Stimulated activated CD4-positive, alpha-beta T cell treated with anti-CD3 and anti-CD28 coated beads, Interleukin-12 subunit alpha, Interleukin-12 subunit beta, amount 100 ng/mL, for 24 hours (primary cell): ENCODE measurements at regions not wholly inside any gene's neighbourhood (a gene's known extent, or its start where the extent isn't known, plus 50 kb on each side); places are given as distances from the start of the nearest gene placed in this dataset.

Experiments
- DNase-seq, 2 experiments: peaks; one replicate each; pipeline ENCODE4 v3.0.0-alpha.2; 2020; ENCODE audit warnings: low read depth in 2 of 2

DNA sequence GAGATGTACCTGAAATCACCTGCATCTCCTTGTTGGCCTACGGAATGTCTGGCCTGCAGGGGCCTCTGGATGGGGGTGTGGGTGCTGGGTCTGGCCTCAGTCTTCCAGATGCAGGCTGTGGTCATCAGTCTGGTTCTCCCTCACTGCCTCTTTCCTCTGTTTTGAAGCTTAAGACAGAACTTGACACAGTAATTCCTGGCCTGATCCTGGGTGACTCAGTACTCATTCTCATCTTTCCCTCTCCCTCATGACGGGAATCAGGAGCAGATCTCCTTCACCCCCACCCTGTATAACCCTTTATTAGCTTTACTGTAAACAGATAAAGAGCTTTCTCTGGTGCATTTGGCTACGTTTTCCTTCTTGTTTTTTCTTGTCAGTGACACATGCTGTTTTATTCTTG is 89.3 kb upstream of the ADAMTS16 start:
- DNase-seq = no peak

DNA sequence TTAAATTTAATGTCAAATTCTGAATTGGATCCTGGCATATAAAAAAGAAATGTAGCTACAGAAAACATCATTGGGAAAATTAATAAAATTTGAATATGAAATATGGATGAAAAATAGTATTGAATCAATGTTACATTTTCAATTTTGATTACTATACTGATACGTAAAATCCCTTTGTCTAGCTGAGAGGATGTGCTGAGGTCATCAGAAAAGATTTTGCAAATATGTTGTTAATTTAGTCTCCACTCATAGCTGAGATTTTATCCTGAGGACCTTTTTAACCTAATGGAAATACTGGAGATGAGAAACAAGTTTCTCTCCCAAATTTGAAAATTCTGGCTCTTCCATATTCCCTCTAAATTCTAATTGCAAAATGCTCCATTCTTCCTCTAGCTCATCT is 84.4 kb upstream of the ADAMTS16 start:
- no peak for DNase-seq

GRCh38 chr5:5061836-5062235 is 78.3 kb upstream of the ADAMTS16 start:
- DNase-seq = no peak

DNA sequence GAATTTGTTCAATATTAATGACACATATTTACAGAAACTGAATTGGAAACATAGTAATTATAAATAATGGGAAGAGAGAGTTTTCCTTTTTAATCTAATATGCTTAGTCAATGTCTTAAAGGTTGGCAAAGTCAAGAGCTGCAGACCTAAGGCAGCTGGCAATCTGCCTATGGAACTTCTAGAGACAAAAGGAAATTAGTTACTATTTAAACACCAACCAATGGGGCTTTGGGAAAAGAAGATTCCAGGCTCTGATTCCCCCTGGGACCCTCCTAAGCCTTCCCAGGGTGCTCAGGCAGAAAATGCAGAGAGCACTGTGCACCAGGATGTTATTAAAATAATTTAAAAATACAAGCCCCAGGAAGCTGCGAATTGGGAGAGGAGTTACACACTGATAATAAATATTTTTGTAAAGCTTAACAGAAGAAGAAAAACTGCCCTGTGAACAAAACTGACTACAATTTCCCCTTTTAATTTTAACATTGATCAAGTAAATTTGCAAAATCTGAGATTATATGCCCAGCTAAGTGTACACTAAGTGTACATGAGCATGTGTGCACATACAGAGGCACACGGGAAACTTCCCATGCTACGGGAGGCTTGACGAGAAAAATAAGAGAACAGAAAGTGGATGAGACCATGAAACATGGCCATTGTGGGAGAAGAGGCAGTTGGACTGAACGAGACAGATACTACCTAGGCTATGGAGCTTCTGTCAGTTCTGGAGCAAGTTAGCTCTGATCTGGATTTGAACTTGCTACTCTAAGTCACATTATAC is 77.4 kb upstream of the ADAMTS16 start:
- no peak for DNase-seq

- no peak for DNase-seq
These were observed 76.6 kb upstream of the ADAMTS16 start for GRCh38 chr5:5063533-5063953.

DNA sequence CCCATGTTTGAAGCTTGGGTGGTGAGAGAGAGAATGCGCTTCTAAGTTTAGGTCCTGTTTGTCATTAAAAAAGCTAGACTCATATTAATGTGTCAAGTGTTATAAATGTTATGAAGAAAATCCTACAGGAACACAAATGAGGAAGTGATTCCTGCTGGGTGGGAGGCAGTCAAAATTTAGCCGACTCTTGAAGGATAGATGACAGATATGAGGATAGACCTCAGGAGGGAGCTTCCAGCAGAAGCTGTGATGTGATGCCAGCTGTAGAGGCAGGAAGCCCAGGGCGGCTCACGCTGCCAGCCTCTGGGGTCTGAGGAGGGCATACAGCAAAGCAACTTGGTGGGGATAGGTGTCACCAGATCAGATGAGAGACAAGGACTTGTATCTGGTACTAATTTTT is 74.7 kb upstream of the ADAMTS16 start:
- DNase-seq = no peak

GRCh38 chr5:5066276-5067186 is 73.6 kb upstream of the ADAMTS16 start:
- no peak for DNase-seq

GRCh38 chr5:5069851-5070250 is 70.3 kb upstream of the ADAMTS16 start:
- no peak for DNase-seq

GRCh38 chr5:5071554-5071953 is 68.6 kb upstream of the ADAMTS16 start:
- no peak for DNase-seq

DNA sequence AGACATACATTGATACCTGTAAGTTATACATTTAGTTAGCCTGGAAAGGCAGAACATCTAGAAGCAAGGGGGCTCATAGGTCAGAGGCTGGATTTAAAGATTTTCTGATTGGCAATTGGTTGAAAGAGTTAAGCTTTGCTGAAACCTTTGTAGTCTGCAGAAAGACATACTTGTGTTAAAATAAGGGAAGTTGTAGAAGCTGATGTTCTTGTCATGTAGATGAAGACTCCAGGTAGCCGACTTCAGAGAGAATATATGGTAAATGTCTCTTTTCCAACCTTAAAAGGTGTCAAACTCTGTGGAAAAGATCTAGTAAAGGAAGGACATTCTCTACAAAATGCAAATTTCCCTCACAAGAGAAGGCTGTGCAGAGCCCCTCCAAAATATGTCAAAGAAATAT is 62.9 kb upstream of the ADAMTS16 start:
- no peak for DNase-seq

GRCh38 chr5:5078009-5078897 is 61.9 kb upstream of the ADAMTS16 start:
- DNase-seq = no peak

DNA sequence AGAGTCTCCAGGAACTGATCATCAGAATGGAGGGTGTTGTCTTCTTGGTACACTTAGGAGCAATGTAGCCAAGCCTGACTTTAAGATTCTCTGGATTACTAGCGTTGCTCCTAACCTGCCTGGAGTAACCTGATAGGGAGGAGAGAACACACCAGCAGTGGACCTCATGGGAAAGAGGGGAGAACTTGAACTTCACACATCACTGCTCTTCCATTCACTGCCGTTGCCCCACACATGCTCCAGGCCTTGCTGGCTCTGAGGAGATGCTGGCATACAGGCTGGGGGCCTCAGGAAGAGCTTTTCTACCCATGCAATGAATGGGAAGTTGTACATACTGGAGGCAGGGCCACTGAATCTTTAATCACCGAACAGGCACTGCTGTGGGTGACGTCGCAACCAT is 60.3 kb upstream of the ADAMTS16 start:
- DNase-seq = no peak

GRCh38 chr5:5080790-5081189 is 59.3 kb upstream of the ADAMTS16 start:
- no peak for DNase-seq

DNA sequence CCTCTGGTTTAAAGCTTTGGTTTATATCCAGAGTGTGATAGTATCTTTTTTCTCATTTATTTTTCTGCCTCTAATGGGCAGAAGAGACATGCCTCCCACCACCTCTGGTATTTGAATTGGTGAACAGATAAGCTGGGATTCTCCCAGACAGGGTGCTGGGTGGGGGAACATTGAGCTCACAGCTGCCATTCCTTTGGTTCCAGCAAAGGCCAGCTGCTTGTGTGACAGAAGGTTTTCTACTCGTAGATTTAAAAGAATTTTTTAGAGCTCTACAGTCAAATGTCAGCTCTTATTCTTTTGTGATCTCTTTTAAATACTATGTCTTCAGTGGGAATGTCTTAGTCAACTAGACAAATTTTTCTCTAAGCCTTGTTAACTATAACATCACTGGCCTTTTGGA is 54.7 kb upstream of the ADAMTS16 start:
- DNase-seq = no peak

DNA sequence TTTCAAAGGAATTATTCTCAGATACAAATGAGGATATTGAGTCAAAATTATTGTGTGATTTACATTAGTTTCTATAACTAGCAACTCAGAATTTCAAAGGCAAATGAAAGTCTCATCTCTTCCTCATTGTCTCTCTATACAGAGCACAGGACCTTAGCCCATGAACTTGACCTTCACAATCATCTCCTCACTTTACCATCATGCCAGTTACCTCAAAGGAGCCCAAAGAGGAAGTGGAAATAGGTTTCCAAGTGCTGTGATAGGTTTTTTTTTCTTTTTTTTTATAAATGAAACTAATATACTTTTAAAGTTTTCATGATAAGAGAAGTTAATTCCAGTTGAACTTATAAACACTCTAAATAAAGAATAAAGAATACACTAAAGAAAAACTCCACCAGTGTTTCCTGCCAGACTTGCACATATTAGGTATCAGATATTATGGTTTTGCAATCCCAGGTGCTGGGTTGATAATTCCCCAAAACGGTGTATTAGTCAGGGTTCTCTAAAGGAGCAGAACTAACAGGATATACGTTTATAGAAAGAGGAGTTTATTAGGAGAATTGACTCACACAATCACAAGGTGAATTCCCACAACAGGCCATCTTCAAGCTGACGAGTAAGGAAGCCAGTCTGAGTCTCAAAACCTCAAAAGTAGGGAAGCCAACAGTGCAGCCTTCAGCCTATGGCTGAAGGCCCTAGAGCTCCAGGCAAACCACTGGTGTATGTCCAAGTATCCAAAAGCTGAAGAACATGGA is 50.1 kb upstream of the ADAMTS16 start:
- DNase-seq = no peak
